ENCODE measurements at regions not wholly inside any gene's neighbourhood (a gene's known extent, or its start where the extent isn't known, plus 50 kb on each side); places are given as distances from the start of the nearest gene placed in this dataset.

DNA sequence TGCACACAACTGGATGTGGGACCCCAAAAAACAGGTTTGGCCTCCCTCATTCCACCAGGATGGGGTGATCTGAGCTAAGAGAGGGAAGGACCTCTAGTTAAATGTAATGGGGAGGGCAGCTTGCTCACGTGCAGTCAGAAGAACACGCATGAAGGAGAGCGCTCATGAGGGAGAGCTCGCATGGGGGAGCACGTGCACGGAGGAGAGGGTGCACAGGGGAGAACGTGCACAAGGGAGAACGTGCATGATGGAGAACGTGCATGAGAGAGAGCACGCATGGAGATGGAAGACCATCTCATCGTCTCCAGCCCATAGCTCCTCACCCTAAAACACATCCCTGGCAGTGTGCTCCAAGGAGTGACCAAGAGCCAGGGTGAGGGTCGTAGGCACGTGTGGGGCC, 141.2 kb downstream of the RBFOX3 start:
- no peak for DNase-seq

DNA sequence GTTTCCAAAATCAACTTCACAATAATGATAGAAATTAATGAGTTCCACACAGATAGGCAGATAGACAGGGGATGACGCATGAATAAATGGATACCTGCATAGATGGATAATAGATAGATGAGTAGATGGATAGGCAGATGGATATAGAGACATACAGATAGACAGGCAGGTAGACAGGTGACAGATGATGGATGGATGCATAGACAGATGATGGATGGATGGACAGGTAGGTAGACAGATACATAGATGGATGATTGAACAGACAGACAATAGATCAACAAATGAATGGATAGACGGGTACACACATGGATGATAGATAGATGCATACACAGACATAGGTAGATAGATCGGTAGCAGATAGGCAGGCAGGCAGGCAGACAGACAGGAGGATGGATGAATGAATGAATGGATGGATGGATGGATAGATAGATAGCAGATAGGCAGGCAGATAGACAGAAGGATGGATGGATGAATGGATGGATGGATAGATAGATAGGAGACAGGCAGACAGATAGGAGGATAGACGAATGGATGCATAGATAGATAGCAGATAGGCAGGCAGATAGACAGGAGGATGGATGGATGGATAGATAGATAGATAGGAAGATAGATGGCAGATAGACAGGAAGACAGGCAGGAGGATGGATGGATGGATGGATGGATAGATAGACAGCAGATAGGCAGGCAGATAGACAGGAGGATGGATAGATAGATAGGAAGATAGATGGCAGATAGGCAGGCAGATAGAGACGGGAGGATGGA, 142.5 kb downstream of the RBFOX3 start:
- DNase-seq: no peak

DNA sequence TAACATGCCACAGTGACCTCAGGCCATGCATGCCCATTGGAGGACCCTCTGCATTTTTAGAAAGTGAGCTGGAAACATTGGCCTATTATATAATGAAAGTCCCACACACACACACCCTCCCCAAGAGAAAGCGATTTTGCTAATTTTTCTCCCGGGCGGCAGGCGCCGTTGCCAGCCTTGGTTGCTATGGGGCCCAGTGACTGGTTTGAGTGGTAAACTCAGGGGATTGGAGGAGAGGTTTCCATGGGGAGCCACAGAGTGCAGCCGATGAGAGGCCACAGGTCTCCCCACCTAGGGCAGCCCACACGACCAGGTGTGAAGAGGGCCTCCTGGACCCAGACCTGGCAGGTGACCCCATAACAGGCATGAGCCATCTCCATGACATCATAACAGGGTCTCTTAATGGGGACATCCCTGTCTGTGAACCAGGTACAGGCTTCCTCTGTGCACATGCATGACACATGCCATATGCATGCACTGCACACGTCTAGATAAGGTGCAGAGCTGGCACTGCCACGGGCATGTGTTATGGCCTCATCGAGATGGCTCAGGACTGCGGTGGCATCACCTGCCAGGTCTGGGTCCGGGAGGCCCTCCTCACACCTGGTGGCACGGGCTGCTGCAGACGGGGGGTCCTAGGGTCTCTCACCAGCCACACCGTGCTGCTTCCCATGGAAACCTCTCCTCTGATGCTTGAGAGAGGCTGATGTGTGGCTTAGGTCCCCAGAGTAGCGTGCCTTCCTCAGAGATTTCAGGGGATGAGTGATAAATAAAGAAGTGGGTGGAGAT, 144.1 kb downstream of the RBFOX3 start:
- DNase-seq: no peak

DNA sequence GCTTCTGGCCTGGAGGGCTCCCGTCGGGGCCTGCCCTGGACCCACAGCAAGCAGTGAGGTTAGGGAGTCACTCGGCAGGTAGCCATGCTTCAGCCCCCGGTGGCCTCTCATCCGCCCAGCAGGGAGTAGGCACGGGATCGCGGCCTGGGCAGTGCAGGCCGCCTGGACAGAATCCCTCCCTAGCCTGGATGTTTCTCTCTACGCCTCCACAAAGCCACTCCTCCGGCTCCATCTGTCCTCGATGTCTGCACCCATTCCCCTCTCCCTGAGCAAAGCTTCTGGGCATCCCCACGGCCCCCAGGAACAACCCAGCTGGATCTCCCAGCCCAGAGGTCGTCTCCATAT, 145.2 kb downstream of the RBFOX3 start:
- no peak for DNase-seq

DNA sequence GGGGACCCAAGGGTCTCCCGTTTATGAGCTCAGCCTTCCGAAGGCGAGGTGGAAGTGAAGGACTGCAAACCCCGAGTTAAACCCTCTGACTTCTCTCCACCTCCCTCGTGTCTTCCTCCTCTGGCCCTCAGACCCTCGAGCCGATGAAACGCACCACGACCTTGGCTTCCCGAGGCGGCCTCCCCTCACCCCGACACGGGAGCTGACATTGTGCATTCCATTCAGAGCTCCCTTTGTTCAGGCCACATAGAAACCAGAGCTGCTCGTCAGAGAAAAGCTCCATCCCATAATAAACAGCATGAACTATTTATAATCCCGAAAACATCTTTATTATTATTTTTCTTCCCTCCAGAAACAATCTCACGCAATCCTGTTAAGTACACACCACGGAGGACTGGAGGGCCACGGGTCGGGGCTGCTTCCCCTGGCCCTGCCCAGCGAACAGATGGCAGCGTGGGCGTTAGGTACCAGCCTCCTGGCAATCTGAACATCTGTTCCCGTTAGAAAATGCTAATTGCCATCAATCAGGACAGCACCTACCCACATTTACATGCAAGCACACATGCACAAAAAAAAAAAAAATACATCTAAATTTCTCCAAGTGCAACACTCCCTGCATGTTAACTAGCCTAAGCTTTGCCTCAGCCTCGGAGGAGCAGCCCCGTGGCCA, 145.7 kb downstream of the RBFOX3 start:
- DNase-seq: no peak

DNA sequence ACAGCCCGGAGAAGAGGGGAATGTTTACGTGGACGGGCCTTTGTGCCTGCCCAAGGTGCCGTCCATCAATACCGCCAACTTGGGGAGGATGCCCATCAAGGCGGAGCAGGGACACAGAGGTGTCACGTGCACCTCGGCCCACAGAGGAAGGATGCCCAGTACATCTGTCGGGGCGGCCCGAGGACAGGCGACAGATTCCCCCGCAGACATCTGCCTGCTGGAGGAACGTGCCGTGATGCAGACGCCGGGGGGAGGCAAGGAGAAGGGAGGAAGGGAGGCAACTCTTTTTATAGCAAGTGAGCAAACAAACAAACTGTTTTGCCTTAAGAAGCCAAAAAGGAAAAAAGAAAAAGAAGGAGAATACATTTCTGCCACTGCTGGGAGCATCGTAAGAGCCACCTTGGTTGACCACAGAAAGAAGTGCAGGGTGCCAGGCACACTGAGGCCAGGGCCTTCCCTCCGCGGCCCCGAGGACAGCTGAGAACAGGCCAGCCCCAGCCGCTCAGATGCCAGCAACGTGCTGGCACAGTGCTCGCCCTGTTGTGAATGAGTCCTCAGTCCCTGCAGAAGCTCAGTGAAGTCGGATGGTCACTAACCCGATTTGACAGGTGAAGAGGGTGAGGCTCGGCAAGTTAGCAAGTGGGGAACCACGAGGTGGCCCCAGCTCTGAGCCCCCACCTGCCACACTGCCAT, 146.4 kb downstream of the RBFOX3 start:
- DNase-seq: no peak

DNA sequence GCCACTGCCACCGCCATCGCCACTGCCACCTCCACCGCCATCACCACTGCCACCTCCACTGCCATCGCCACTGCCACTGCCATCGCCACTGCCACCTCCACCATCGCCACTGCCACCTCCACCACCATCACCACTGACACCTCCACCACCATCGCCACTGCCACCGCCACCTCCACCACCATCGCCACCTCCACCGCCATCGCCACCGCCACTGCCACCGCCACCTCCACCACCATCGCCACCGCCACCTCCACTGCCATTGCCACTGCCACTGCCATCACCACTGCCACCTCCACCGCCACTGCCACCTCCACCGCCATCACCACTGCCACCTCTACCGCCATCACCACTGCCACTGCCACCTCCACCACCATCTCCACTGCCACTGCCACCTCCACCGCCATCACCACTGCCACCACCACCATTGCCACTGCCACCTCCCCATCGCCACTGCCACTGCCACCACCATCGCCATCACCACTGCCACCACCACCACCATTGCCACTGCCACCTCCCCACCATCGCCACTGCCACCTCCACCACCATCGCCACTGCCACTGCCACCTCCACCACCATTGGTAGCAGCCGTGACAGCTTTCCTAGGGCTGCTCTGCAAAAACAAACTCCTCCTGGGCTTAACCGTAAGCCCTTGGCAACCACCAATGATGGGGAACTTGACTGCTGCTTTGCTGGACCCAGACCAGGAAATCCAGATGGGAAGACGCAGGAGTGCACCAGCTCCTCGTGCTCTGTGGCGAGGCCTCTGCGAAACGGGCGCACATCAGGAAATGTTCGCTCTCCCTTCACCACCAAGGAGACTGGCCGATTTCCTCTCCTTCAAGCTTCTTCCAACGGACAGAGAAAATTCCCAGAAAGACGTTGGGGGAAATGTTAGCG, 147.2 kb downstream of the RBFOX3 start:
- no peak for DNase-seq

DNA sequence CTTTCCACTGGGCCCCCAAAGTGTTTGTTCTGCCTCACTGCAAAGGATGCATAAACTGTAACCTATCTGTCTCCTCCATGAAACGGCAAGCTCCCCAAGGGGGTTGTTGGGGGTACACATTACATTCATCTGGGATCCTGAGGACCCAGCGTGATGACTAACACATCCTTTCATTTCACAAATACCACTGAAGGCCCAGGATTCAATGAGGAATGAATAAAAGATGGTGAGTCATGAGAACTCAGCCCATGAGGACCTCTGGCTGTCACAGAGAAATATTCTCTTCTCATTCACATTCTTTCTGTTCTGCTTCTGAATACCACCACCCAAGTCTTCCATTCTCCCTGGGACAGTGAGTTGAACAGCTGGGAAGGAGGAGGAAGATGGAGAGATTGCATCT, 149.8 kb downstream of the RBFOX3 start:
- DNase-seq: no peak

DNA sequence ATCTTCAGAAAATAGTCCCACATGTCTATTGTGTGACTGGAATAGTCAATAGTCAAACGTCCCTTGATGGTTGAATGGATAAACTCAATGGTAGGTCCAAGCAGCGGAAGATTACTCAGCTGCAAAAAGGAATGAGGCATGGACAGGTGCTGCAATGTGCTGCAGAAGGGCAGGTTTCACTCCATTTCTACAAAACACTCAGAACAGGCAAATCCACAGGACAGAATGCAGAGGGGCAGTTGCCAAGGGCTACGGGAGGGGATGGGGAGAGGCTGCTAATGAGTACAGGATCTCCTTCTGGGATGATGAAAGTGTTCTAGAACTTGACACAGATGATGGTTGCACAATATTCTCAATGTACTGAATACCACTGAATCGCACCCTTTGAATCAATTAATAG, 151.0 kb downstream of the RBFOX3 start:
- no peak for DNase-seq

DNA sequence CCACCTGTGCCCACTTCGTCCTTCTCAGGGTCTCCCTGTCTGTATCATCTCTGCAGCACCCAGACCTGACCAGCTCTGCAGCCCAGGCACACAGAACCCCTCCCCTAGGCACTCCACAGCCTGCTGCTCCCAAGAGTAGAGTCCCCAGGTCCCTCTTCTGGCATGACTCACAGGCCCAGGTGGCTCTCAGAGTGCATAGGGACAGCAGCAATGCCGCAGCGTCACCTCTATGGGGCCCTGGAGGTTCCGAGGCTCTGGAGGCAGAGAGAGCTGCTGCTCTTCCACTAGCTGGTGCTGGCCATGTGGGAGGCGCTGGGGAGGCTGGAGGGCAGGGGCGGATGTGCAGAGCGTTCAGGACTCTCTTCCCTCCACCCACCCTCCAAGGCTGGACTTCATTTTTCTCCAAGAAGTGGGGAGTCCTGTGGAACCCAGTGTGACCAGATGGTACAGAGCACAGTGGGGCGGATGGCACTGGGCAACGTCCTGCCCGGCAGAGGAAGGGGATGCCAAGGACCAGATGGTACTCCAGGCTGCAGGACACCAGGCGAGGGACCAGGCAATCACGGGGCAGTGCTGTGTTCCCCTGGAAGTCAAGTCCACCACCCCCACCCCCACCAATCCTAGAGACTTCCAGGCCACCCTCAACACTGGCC, 151.7 kb downstream of the RBFOX3 start:
- DNase-seq: no peak

DNA sequence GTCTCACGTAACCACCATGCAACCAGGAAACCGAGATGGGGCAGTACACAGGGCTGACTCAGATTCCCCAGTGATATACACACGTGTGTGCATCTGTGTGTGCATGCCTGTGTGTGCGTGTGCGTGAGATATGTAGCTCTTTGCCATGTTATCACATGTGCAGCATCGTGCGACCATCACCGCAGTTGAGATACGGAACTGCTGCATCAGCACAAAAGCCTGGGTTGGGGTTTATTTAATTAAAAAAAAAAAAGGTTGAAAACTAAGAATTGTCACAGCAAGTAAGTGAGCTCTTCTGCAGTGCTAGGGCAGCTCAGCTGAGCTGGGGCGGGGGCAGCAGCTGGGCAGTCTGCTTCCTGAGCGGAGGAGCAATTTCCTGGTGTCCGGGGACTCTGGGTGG, 152.5 kb downstream of the RBFOX3 start:
- no peak for DNase-seq

DNA sequence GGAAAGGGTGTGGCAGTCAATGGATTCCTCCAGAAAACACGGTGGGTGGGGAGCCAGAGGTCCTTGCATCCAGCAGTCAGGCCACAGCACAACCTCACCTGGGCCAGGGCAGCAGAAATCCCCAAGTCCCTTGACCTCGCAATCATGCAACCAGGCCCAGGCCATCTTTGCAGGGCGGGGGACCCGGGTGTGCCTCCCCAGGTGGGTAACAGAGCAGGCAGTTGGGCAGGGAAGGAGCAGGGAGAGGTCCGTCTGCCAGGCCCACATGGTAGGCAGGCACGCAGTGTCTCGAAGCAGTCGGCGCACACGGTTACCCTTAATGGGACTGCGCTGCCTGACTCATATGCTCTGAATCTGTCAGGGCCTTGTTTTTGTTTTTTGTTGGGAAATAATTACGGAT, 153.0 kb downstream of the RBFOX3 start:
- no peak for DNase-seq

DNA sequence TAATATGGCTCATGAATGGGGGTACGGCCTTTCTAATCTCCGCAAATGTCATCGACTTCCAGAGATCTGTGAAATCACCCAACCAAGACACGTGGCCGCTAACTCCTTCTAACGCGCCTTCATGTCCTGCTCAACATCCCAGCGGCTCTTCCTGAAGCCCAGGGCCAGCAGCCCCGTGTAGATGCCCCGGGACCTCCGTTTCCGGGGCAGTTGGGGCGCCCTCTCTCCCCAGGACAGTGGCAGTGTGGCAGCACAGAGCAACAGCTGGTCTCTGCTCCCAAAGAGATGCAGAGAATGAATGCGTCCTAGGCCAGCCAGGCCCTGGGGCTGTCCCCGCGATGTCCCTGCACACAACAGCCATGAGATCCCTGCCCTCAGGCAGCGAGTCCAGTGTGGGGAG, 153.5 kb downstream of the RBFOX3 start:
- no peak for DNase-seq

DNA sequence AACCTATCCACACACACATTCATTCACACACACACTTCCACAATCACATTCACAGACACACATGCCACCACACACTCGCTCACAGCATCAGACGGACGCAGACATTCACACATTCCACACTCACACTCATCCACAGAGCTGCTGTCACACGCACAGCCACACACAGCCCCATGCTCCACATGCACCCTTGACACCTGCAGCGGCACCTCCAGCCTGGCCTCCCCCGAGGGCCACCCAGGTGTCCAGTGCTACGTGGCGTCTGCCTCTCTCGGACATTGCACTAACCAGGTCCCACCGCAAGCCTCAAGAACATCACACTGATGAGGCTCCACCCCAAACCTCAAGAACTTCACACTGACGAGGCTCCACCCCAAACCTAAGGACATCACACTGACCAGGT, 155.2 kb downstream of the RBFOX3 start:
- DNase-seq: no peak

DNA sequence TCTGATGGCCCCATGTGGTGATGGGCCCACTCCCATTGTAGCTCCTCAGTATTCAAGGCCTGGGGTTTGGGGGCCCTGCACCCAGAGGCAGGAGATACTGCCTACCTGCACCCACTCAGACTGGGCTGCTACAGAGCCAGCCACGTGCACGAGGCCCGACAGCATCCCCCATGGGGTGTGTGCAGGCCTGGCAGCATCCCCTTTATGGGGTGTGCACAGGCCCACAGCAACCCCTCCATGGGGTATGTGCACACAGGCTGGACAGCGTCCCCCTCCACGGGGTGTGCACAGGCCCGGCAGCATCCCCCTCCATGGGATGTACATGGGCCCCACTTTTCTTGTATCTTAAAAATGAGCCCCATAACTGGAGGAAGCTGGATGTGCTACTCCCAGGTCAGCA, 156.0 kb downstream of the RBFOX3 start:
- no peak for DNase-seq

DNA sequence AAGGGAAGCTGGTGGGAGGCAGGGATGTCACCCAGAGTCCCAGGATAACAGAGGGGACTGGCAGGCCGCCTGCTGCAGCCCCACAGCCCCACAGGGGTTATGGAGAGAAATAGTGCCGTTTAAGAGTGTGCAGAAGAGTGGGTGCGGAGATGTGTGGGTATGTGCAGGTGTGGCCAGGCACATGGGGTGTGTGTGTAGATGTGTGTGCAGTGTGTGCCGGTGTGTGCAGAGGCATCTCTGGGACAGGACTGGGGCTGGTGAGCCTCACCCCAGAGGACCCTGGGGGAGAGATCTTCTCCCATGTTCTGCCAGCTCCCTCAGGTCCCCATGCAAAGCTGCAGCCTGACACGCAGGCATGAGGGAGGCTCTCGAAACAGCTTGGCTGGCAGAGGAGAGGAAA, 157.4 kb downstream of the RBFOX3 start:
- no peak for DNase-seq

DNA sequence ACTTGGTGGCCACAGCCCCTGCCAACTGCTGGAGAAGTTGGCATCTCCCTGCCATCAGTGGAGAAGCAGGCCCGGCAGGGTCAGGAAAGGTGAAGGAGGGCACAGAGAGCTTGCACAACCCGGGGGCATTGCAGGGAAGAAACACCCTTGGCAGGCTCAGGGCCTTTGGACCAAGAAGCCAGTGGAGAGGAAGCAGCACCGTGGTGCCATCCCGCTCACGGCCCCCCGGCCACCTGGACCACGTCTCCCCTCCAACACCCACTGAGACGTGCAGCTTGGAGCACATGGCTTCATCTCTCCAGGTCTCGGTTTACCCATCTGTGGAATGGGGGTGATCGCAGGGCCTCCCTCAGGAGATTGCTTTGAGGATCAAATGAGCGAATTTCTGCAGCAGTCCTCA, 158.1 kb downstream of the RBFOX3 start:
- DNase-seq: no peak

DNA sequence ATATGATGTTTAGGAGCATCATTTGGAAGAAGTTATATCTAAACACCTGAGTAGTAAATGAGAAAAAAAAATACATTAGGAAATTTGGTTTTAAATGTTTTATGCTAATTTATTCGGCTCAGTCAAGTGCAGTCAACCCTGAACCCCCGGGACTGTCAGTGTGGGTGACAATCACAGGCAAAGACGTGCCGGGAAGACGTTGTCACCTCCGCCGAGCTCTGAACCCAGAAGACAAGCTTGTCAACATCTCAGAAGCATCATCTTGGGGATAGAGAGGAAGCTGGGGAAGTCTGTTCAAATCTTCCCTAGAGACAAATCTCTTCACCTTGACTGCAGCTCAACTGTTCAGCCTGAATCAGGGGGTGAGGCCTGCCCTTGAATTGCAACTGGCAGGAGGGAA, 159.7 kb downstream of the RBFOX3 start:
- no peak for DNase-seq

DNA sequence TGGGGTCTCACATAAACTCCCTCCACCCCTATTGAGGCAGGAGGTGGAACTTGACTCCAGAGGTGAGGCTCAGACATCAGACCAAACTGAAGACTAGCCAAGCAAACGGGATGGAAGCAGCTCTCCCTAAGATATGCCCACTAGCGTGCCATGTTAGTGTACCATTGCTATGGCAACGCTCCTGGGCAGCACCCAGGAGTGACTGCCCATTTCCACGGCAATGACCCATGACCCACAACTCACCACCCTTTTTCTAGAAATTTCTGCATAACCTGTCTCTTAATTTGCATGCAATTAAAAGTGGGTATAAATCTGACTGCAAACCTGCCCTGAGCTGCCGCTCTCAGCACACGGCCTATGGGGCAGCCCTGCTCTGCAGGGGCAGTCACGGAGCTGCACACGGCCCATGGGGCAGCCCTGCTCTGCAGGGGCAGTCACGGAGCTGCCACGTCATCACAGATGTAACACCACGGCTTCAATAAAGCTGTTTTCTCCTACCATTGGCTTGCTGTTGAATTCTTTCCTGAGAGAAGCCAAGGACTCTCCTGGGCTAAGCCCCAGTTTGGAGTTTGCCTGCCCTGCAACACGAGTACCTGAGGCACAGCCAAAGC, 164.3 kb downstream of the RBFOX3 start:
- no peak for DNase-seq

DNA sequence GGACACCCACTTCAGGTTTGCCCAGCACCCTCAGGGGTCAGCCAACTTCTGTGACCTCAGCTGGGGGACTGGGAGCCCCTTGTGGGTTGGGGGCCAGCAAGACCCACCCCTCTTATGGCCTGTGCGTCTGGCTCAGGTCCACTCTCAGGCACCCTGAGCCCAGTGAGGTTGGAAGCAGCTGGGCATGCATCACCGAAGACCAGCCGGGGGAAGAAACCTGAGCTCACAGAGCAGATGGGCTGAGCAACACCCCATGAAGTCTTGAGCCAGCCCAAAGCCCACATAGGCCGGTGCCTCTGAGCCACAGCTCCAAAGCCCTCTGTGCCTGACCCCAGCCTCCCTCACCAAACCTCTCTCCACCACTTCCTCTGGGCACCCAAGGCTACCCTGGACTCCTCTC, 166.7 kb downstream of the RBFOX3 start:
- DNase-seq: no peak

DNA sequence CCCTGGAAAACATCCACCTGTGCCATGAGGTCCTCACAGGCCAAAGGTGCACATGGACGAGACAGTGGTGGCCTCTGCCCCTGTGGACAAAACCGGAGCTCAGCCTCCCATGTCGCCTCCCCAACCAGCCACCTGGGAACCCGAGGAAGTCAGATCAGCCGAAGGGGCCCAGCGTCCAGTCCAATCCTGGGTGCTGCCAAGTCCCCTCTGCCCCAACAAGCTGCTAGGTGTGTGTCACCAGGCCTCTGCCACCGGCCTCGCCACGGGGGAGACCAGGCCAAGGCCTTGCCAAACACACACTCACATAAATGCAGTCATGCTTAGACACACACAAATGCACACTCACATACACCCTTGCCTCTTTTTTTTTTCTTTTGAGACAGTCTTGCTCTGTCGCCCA, 167.8 kb downstream of the RBFOX3 start:
- DNase-seq: no peak

Data from activated effector memory CD4-positive, alpha-beta T cell treated with Interleukin-2 at 50 U/mL for 16 hours (primary cell).